Breast epithelium (tissue), 4 donors: ENCODE measurements at regions not wholly inside any gene's neighbourhood (a gene's known extent, or its start where the extent isn't known, plus 50 kb on each side); places are given as distances from the start of the nearest gene placed in this dataset.

Experiments
- DNase-seq, 2 donors: peaks; one replicate each; pipeline ENCODE4 v3.0.0-alpha.2; 2019; ENCODE audit warnings: low spot score in 2 of 2
- H3K27ac ChIP-seq, 2 donors: fragments of 200-600 bp; sonication (generic) in 1 of 2; one replicate each; pipeline ENCODE4 v1.5.1; 2016 to 2019; ENCODE audit warnings: mild to moderate bottlenecking in 1 of 2
- H3K27me3 ChIP-seq, 2 donors: fragments of 200-600 bp; sonication (generic) in 1 of 2; one replicate each; pipeline versions ENCODE4 v1.5.1 to v1.6.0; 2017 to 2019; ENCODE audit warnings: control low read depth in 1 of 2, mild to moderate bottlenecking in 1 of 2
- H3K36me3 ChIP-seq: fragments of 200-600 bp; one replicate; pipeline ENCODE4 v1.5.1; 2019
- H3K4me1 ChIP-seq, 2 donors: fragments of 200-600 bp; sonication (generic); one replicate each; pipeline ENCODE4 v1.5.1; 2016 to 2019; ENCODE audit warnings: control low read depth in 1 of 2
- H3K4me3 ChIP-seq, 3 donors: fragments of 200-600 bp; sonication (generic); 1 replicate in 2 of 3; 2 replicates in 1 of 3; pipeline ENCODE4 v1.5.1; 2016 to 2019; ENCODE audit warnings: mild to moderate bottlenecking in 3 of 3, moderate library complexity in 2 of 3
- H3K9me3 ChIP-seq, 2 donors: fragments of 200-600 bp; sonication (generic) in 1 of 2; one replicate each; pipeline ENCODE4 v1.5.1; 2016 to 2019; ENCODE audit warnings: control low read depth in 1 of 2
- POLR2A ChIP-seq: fragments of 450-650 bp; IDR thresholded peaks from one replicate; pipeline ENCODE4 v1.6.1; 2016; ENCODE audit warnings: antibody characterized with exemption, mild to moderate bottlenecking, moderate library complexity
- POLR2AphosphoS5 ChIP-seq, 3 donors: sonication (generic); formaldehyde crosslinking; IDR thresholded peaks; one replicate each; pipeline ENCODE4 v1.6.1; 2017; ENCODE audit warnings: antibody characterized with exemption in 3 of 3
- intact Hi-C: fragments of 100-400 bp; cut with DNase I; formaldehyde crosslinking; loops from one replicate; pipeline ENCODE4 v1.15.1; 2023; ENCODE audit warnings: low total_unique reads
- TF ChIP-seq, protein P1 (sequence below), 3 donors: fragments of 450-650 bp; IDR thresholded peaks; one replicate each; pipeline ENCODE4 v1.5.1; 2016 to 2017; ENCODE audit warnings: antibody characterized with exemption in 3 of 3, mild to moderate bottlenecking in 3 of 3, moderate library complexity in 3 of 3

DNA sequence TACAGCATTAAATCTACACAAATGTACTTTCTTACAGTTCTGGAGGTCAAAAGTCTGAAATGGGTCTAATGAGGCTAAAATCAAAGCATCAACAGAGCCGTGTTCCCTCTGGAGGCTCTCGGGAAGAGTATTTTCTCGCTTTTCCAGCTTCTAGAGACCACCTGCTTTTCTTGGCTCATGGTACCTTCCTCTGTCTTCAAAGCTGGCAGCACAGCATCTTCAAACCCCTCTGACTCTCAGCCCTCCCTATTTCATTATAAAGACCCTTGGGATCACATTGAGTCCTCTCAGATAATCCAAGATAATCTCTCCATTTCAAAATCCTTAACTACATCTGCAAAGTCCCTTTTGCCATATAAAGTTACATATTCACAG is 117.8 kb upstream of the NCK2 start:
- no peak overlapping the region for H3K4me3 ChIP-seq
- H3K36me3 ChIP-seq: no peaks in the 10 kb centered on the region
- intact Hi-C loops: no loop called here
- H3K27ac ChIP-seq: no peak overlapping the region
- DNase-seq: no peak
- H3K4me1 ChIP-seq: no peaks in the 10 kb centered on the region
- no peaks in the 10 kb centered on the region for H3K27me3 ChIP-seq
- no peaks in the 10 kb centered on the region for H3K9me3 ChIP-seq
- TF ChIP-seq POLR2AphosphoS5 (IDR thresholded peaks at IDR 0.05): no peak
- TF ChIP-seq, protein P1, sequence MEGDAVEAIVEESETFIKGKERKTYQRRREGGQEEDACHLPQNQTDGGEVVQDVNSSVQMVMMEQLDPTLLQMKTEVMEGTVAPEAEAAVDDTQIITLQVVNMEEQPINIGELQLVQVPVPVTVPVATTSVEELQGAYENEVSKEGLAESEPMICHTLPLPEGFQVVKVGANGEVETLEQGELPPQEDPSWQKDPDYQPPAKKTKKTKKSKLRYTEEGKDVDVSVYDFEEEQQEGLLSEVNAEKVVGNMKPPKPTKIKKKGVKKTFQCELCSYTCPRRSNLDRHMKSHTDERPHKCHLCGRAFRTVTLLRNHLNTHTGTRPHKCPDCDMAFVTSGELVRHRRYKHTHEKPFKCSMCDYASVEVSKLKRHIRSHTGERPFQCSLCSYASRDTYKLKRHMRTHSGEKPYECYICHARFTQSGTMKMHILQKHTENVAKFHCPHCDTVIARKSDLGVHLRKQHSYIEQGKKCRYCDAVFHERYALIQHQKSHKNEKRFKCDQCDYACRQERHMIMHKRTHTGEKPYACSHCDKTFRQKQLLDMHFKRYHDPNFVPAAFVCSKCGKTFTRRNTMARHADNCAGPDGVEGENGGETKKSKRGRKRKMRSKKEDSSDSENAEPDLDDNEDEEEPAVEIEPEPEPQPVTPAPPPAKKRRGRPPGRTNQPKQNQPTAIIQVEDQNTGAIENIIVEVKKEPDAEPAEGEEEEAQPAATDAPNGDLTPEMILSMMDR (IDR thresholded peaks at IDR 0.05): no peak
- no peak for TF ChIP-seq POLR2A

DNA sequence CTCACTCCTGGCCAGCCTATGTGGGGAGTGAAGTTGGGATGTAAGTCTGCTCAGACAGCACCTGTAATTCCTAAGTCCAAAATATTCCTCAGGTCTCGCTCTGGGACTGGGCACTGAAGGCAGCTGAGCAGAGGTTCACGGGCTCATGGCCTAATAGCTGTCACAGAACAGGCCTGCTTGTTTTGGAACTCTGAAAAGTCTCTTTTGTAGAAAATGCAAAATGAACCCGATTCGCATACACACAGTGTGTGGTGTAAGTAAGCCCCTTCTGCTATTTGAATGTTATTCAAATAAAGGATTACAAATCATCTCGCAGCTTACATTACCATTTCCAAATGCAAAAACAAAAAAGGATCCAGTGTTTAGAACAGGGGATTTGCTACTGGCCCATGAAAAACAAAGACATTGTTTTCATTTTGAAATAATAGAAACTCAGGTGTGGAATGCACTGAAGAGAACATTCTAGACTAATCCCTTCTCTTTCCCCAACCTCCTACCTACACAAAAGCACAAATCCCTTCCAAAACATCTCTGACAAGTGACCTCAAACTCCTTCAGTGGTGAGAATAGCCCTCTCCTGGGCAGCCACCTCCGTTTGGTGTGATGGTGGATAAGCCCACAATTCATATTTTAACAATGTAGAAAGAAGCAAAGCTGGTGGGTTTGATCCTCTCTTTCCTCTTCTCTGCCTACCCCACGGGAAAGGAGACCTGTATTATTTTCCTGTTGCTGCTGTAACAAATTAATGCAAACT is 118.3 kb upstream of the NCK2 start:
- Histone ChIP-seq H3K27me3 (no peaks in the 10 kb centered on the region), H3K9me3 (no peaks in the 10 kb centered on the region), H3K4me1 (no peaks in the 10 kb centered on the region), H3K4me3 (no peak overlapping the region), H3K27ac (no peak overlapping the region), H3K36me3 (no peaks in the 10 kb centered on the region)
- intact Hi-C loops: no loop called here
- no peak for DNase-seq
- TF ChIP-seq POLR2A: no peak
- TF ChIP-seq POLR2AphosphoS5 (IDR thresholded peaks at IDR 0.05): no peak

DNA sequence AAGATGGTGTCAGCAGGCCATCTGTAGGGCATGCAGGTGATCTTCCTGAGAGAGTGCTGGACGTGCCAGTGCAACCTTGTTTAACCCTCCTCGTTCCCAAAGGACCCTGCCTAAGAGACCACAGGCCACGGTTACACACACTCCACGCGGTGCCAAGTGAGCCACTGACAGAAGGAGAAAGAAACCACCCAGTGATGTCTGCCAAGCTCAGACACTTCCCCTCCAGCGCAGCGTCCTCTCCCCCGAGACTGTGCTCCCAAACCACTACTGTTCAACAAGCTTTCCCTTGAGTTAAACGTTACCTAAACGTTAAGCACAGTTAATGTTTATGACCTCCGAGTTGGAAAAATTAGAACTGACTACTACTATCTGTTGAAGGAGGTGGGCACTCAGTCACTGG is 119.1 kb upstream of the NCK2 start:
- Histone ChIP-seq H3K4me1 (no peaks in the 10 kb centered on the region), H3K27me3 (no peaks in the 10 kb centered on the region), H3K27ac (no peak overlapping the region), H3K36me3 (no peaks in the 10 kb centered on the region), H3K9me3 (no peaks in the 10 kb centered on the region), H3K4me3 (no peak overlapping the region)
- no peak for DNase-seq
- intact Hi-C loops: no loop called here
- TF ChIP-seq POLR2AphosphoS5 (IDR thresholded peaks at IDR 0.05) (no peak), POLR2A (no peak)
- TF ChIP-seq, protein P1 (IDR thresholded peaks at IDR 0.05): no peak

DNA sequence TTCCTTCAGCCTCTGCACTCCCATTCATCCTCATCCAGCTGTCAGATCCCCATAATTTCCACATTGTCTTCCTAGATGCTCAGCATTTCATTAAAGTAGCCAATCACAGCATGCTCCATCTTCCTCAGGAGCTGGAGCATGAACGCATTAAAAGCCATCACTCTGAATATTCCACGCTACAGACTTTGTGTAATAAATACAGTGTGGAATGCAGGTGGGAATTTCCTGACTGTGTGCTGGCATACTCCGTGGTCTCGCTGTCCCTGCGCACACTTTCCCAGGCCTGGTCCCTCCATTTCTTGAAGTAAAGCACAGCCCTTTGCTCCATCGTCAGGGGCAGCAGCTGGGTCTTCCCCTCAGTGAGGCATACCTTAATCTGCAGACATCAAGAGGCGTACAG is 123.7 kb upstream of the NCK2 start:
- no peak for TF ChIP-seq POLR2AphosphoS5 (IDR thresholded peaks at IDR 0.05)
- TF ChIP-seq, protein P1 (IDR thresholded peaks at IDR 0.05): no peak
- TF ChIP-seq POLR2A: no peak
- Histone ChIP-seq H3K4me1 (no peaks in the 10 kb centered on the region), H3K27me3 (no peaks in the 10 kb centered on the region), H3K27ac (no peak overlapping the region), H3K4me3 (no peak overlapping the region), H3K9me3 (no peaks in the 10 kb centered on the region), H3K36me3 (no peaks in the 10 kb centered on the region)
- DNase-seq: no peak
- intact Hi-C loops: no loop called here

DNA sequence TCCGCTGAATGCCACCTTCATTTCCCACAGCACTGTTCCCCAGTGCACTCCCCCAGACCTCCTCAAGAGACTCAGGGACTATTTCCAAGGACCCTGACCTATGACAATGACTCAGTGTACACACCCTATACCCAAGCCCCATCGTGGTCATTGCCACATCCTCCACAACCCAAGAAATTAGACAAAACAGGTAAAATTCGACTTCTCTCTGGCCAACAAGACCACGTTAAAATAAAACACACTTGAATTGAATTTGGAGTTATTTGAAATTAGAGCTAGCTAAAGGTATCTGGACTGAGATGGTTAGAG is 126.4 kb upstream of the NCK2 start:
- DNase-seq: no peak
- Histone ChIP-seq H3K36me3 (no peaks in the 10 kb centered on the region), H3K27me3 (no peaks in the 10 kb centered on the region), H3K27ac (no peak overlapping the region), H3K9me3 (no peaks in the 10 kb centered on the region), H3K4me1 (no peaks in the 10 kb centered on the region), H3K4me3 (no peak overlapping the region)
- intact Hi-C loops: loop anchor here (5.0 kb wide), 1 partner anchor 514 kb away; no protein-coding TSS in a partner anchor
- TF ChIP-seq POLR2AphosphoS5 (IDR thresholded peaks at IDR 0.05): no peak
- TF ChIP-seq, protein P1 (IDR thresholded peaks at IDR 0.05): no peak
- TF ChIP-seq POLR2A: no peak
